Panc1 (cell line): ENCODE measurements at regions not wholly inside any gene's neighbourhood (a gene's known extent, or its start where the extent isn't known, plus 50 kb on each side); places are given as distances from the start of the nearest gene placed in this dataset.

Source experiments
- POLR2AphosphoS5 ChIP-seq: IDR thresholded peaks from 2 replicates; pipeline ENCODE4 v1.6.1; 2012; ENCODE audit warnings: mild to moderate bottlenecking, low read depth, low read length, moderate library complexity
- TF ChIP-seq, protein P1 (sequence below): fragments of 450-650 bp; IDR thresholded peaks from 2 replicates; pipeline ENCODE4 v1.5.1; 2017; ENCODE audit warnings: mild to moderate bottlenecking

DNA sequence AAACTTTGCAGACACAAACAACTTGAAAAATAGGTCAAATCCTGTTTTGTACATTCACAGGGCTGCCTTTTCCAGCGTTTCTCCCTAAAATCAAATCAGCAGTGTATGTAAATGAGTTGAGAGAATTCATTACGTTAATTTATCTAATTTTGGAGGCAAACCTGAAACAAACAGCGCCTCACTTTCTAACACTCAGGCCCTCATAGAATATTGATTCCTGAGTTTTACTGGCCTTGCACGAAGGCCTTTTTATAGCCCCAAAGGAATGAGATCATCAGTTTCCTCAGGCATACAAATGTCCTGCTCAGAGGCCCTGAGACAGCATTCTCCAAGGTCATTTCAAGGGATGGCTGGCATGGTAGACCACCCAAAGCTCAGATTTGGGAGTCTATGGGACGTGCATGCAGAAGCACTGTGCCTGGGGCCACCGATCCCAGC lies 131.7 kb upstream of the CHST15 start:
- TF ChIP-seq, protein P1, sequence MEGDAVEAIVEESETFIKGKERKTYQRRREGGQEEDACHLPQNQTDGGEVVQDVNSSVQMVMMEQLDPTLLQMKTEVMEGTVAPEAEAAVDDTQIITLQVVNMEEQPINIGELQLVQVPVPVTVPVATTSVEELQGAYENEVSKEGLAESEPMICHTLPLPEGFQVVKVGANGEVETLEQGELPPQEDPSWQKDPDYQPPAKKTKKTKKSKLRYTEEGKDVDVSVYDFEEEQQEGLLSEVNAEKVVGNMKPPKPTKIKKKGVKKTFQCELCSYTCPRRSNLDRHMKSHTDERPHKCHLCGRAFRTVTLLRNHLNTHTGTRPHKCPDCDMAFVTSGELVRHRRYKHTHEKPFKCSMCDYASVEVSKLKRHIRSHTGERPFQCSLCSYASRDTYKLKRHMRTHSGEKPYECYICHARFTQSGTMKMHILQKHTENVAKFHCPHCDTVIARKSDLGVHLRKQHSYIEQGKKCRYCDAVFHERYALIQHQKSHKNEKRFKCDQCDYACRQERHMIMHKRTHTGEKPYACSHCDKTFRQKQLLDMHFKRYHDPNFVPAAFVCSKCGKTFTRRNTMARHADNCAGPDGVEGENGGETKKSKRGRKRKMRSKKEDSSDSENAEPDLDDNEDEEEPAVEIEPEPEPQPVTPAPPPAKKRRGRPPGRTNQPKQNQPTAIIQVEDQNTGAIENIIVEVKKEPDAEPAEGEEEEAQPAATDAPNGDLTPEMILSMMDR = no peak
- TF ChIP-seq POLR2AphosphoS5 = no peak
